C4-2B (cell line): ENCODE measurements at regions not wholly inside any gene's neighbourhood (a gene's known extent, or its start where the extent isn't known, plus 50 kb on each side); places are given as distances from the start of the nearest gene placed in this dataset.

ENCODE experiments used
- CTCF ChIP-seq: fragments of 450-650 bp; conservative IDR thresholded peaks from 2 replicates; pipeline ENCODE4 v1.5.1; 2017; ENCODE audit warnings: mild to moderate bottlenecking
- ZFX ChIP-seq: fragments of 450-650 bp; IDR thresholded peaks from 2 replicates; pipeline ENCODE4 v1.6.1; 2017

GRCh38 chr1:200281201-200281835 is 128.5 kb downstream of the ZNF281 start:
- TF ChIP-seq CTCF (no peak), ZFX (no peak)
